NCI-H2081 (cell line): ENCODE measurements at regions not wholly inside any gene's neighbourhood (a gene's known extent, or its start where the extent isn't known, plus 50 kb on each side); places are given as distances from the start of the nearest gene placed in this dataset.

Experiments used
- DNase-seq, 2 experiments: peaks; one replicate each; lab custom pipeline; 2025; lab: John Stamatoyannopoulos, UW

- DNase-seq: no peak
Observed at GRCh38 chr6:92635553-92636153, 783.7 kb downstream of the EPHA7 start.

- no peak for DNase-seq
Observed at GRCh38 chr6:92634561-92634960, 784.8 kb downstream of the EPHA7 start.

- no peak for DNase-seq
Observed at GRCh38 chr6:92623431-92623830, 795.9 kb downstream of the EPHA7 start.

GRCh38 chr6:92617721-92618120 lies 801.6 kb downstream of the EPHA7 start:
- no peak for DNase-seq

GRCh38 chr6:92608751-92609150 lies 810.6 kb downstream of the EPHA7 start:
- DNase-seq: peak in 1 of 2 experiments; percentile 30

- no peak for DNase-seq
Observed at GRCh38 chr6:92593201-92593600, 826.2 kb downstream of the EPHA7 start.

GRCh38 chr6:92589996-92590395 lies 829.4 kb downstream of the EPHA7 start:
- DNase-seq: no peak

- DNase-seq: no peak
Observed at GRCh38 chr6:92588148-92588547, 831.2 kb downstream of the EPHA7 start.

GRCh38 chr6:92587525-92587924 lies 831.8 kb downstream of the EPHA7 start:
- no peak for DNase-seq

GRCh38 chr6:92586236-92586977 lies 833.0 kb downstream of the EPHA7 start:
- no peak for DNase-seq

GRCh38 chr6:92582211-92582610 lies 837.1 kb downstream of the EPHA7 start:
- DNase-seq: no peak

GRCh38 chr6:92577077-92577719 lies 842.2 kb downstream of the EPHA7 start:
- no peak for DNase-seq

- no peak for DNase-seq
Observed at GRCh38 chr6:92568541-92568940, 850.8 kb downstream of the EPHA7 start.

GRCh38 chr6:92566632-92567031 lies 852.7 kb downstream of the EPHA7 start:
- no peak for DNase-seq

GRCh38 chr6:92564376-92564775 lies 855.0 kb downstream of the EPHA7 start:
- DNase-seq: no peak

GRCh38 chr6:92559611-92560010 lies 859.7 kb downstream of the EPHA7 start:
- DNase-seq: no peak

GRCh38 chr6:92559003-92559402 lies 860.4 kb downstream of the EPHA7 start:
- no peak for DNase-seq

- no peak for DNase-seq
Observed at GRCh38 chr6:92550501-92550900, 868.9 kb downstream of the EPHA7 start.

GRCh38 chr6:92545861-92546260 lies 873.5 kb downstream of the EPHA7 start:
- DNase-seq: no peak

GRCh38 chr6:92541448-92542060 lies 877.8 kb downstream of the EPHA7 start:
- DNase-seq: no peak

- DNase-seq: no peak
Observed at GRCh38 chr6:92538926-92539325, 880.4 kb downstream of the EPHA7 start.

- no peak for DNase-seq
Observed at GRCh38 chr6:92538275-92538674, 881.1 kb downstream of the EPHA7 start.

GRCh38 chr6:92534109-92534508 lies 885.2 kb downstream of the EPHA7 start:
- DNase-seq: no peak
